A549 (cell line): ENCODE measurements at regions not wholly inside any gene's neighbourhood (a gene's known extent, or its start where the extent isn't known, plus 50 kb on each side); places are given as distances from the start of the nearest gene placed in this dataset.

Experiments
- ATAC-seq, 2 experiments: fragments of 200-7000 bp in 1 of 2; fragments of >200 bp in 1 of 2; cut with Nextera tagmentation in 1 of 2; cut with Tn5 transposase in 1 of 2; 3 replicates each; pipeline versions ENCODE4 v1.8.0 to v1.9.1; 2018 to 2020; ENCODE audit warnings: mild to moderate bottlenecking in 1 of 2, moderate library complexity in 1 of 2
- CTCF ChIA-PET: fragments of 300-600 bp; sonication (Branson Sonifier 250); formaldehyde crosslinking; extraction: SDS; loops from one replicate; lab custom pipeline; 2021; ENCODE audit warnings: antibody characterized with exemption, inconsistent platforms; lab: Yijun Ruan, JAX
- POLR2A ChIA-PET: fragments of 350-600 bp; formaldehyde crosslinking; extraction: SDS; loops from one replicate; lab custom pipeline; 2021; ENCODE audit warnings: antibody characterized with exemption, inconsistent platforms; lab: Yijun Ruan, JAX
- DNase-seq, 2 experiments: peaks; one replicate each; pipeline versions ENCODE4 v3.0.0 to v3.0.0-alpha.2; 2011 to 2016; ENCODE audit warnings: low read depth in 1 of 2, low spot score in 1 of 2
- FAIRE-seq: peaks from 2 replicates; lab custom pipeline; 2011; peaks lifted over from hg19 to GRCh38; lab: Jason Lieb, UNC
- H3K27ac ChIP-seq, 2 experiments: fragments of >200 bp; sonication (Bioruptor Twin); formaldehyde crosslinking; 3 replicates each; pipeline ENCODE4 v1.5.1; 2016 to 2017
- H3K4me1 ChIP-seq: fragments of >200 bp; sonication (Bioruptor Twin); formaldehyde crosslinking; 3 replicates; pipeline ENCODE4 v1.6.1; 2016
- H3K4me2 ChIP-seq: fragments of >200 bp; sonication (Bioruptor Twin); formaldehyde crosslinking; 3 replicates; pipeline ENCODE4 v1.6.1; 2016
- H3K4me3 ChIP-seq: fragments of >200 bp; sonication (Bioruptor Twin); formaldehyde crosslinking; 3 replicates; pipeline ENCODE4 v1.5.1; 2016
- H3K9me3 ChIP-seq: fragments of >200 bp; sonication (Bioruptor Twin); formaldehyde crosslinking; 3 replicates; pipeline ENCODE4 v1.6.1; 2016
- ATOH8 ChIP-seq: fragments of 250-450 bp; sonication (Bioruptor Pico); IDR thresholded peaks from 2 replicates; pipeline ENCODE4 v1.5.0; 2020; ENCODE audit warnings: low read depth, mild to moderate bottlenecking, moderate library complexity
- CBX2 ChIP-seq: fragments of 200-600 bp; sonication (generic); IDR thresholded peaks from 2 replicates; pipeline ENCODE4 v1.6.1; 2016; ENCODE audit warnings: low read depth, mild to moderate bottlenecking, borderline replicate concordance
- CBX8 ChIP-seq: fragments of 200-600 bp; sonication (generic); IDR thresholded peaks from 2 replicates; pipeline ENCODE4 v1.6.1; 2016
- CEBPB ChIP-seq, 2 experiments: fragments of >200 bp in 1 of 2; sonication (Bioruptor Twin) in 1 of 2; formaldehyde crosslinking in 1 of 2; IDR thresholded peaks; 2 replicates each; pipeline ENCODE4 v1.6.1; 2012 to 2016
- EHMT2 ChIP-seq: fragments of 200-600 bp; sonication (generic); IDR thresholded peaks from 2 replicates; pipeline ENCODE4 v1.6.1; 2016; ENCODE audit warnings: antibody characterized with exemption, low read depth, mild to moderate bottlenecking, moderate library complexity
- ELK1 ChIP-seq: fragments of 150-350 bp; IDR thresholded peaks from 2 replicates; pipeline ENCODE4 v1.6.1; 2014; ENCODE audit warnings: low read depth, mild to moderate bottlenecking, low read length
- EP300 ChIP-seq, 2 experiments: fragments of >200 bp; sonication (Bioruptor Twin); formaldehyde crosslinking; IDR thresholded peaks; 2 replicates in 1 of 2; 3 replicates in 1 of 2; pipeline ENCODE4 v1.6.1; 2016 to 2017
- FOSB ChIP-seq: fragments of 250-450 bp; sonication (Bioruptor Pico); IDR thresholded peaks from 2 replicates; pipeline ENCODE4 v1.5.0; 2020; ENCODE audit warnings: mild to moderate bottlenecking, moderate library complexity
- FOXS1 ChIP-seq: fragments of 250-450 bp; sonication (Bioruptor Pico); IDR thresholded peaks from 2 replicates; pipeline ENCODE4 v1.5.0; 2020; ENCODE audit warnings: mild to moderate bottlenecking, moderate library complexity
- HDAC2 ChIP-seq: fragments of 200-600 bp; sonication (generic); IDR thresholded peaks from 2 replicates; pipeline ENCODE4 v1.6.1; 2016
- HOXA7 ChIP-seq: fragments of 250-450 bp; sonication (Bioruptor Pico); IDR thresholded peaks from 2 replicates; pipeline ENCODE4 v1.5.0; 2020; ENCODE audit warnings: mild to moderate bottlenecking, moderate library complexity
- HOXB13 ChIP-seq: fragments of 250-450 bp; sonication (Bioruptor Pico); IDR thresholded peaks from 2 replicates; pipeline ENCODE4 v1.5.0; 2020; ENCODE audit warnings: low read depth, mild to moderate bottlenecking, moderate library complexity
- HOXB5 ChIP-seq: fragments of 250-450 bp; sonication (Bioruptor Pico); IDR thresholded peaks from 2 replicates; pipeline ENCODE4 v1.5.0; 2020; ENCODE audit warnings: mild to moderate bottlenecking, moderate library complexity
- JUN ChIP-seq, 2 experiments: fragments of >200 bp; sonication (Bioruptor Twin); formaldehyde crosslinking; IDR thresholded peaks; 2 replicates in 1 of 2; 3 replicates in 1 of 2; pipeline ENCODE4 v1.6.1; 2016 to 2017
- JUNB ChIP-seq: fragments of >200 bp; sonication (Bioruptor Twin); formaldehyde crosslinking; IDR thresholded peaks from 2 replicates; pipeline ENCODE4 v1.6.1; 2016
- KDM1A ChIP-seq: fragments of 200-600 bp; sonication (generic); IDR thresholded peaks from 2 replicates; pipeline ENCODE4 v1.6.1; 2016; ENCODE audit warnings: low read depth, mild to moderate bottlenecking
- KDM5A ChIP-seq: fragments of 200-600 bp; sonication (generic); IDR thresholded peaks from 2 replicates; pipeline ENCODE4 v1.6.1; 2016; ENCODE audit warnings: antibody characterized with exemption, mild to moderate bottlenecking
- MYC ChIP-seq: IDR thresholded peaks from 2 replicates; pipeline ENCODE4 v1.6.1; 2012; ENCODE audit warnings: mild to moderate bottlenecking, inconsistent platforms, low read length, improper control_type of control experiment, borderline replicate concordance
- NR3C1 ChIP-seq: fragments of >200 bp; sonication (Bioruptor Twin); formaldehyde crosslinking; IDR thresholded peaks from 3 replicates; pipeline ENCODE4 v1.6.1; 2017
- PBX3 ChIP-seq: IDR thresholded peaks from 2 replicates; pipeline ENCODE4 v1.6.1; 2012
- POLR2A ChIP-seq: IDR thresholded peaks from 2 replicates; pipeline ENCODE4 v1.6.1; 2012; ENCODE audit warnings: mild to moderate bottlenecking, low read length
- POLR2AphosphoS2 ChIP-seq: conservative IDR thresholded peaks from 2 replicates; pipeline ENCODE4 v1.6.1; 2012; ENCODE audit warnings: low read length, improper control_type of control experiment, inconsistent platforms
- RAD21 ChIP-seq, 2 experiments: fragments of >200 bp in 1 of 2; sonication (Bioruptor Twin) in 1 of 2; formaldehyde crosslinking in 1 of 2; IDR thresholded peaks in 1 of 2; conservative IDR thresholded peaks in 1 of 2; 2 replicates in 1 of 2; 3 replicates in 1 of 2; pipeline ENCODE4 v1.6.1; 2012 to 2018; ENCODE audit warnings: inconsistent platforms in 1 of 2
- RARB ChIP-seq: fragments of 250-450 bp; sonication (Bioruptor Pico); IDR thresholded peaks from 2 replicates; pipeline ENCODE4 v1.8.0; 2021; ENCODE audit warnings: mild to moderate bottlenecking, moderate library complexity
- RFX5 ChIP-seq: fragments of 450-650 bp; IDR thresholded peaks from 2 replicates; pipeline ENCODE4 v1.7.1; 2014; ENCODE audit warnings: antibody characterized with exemption, mild to moderate bottlenecking, moderate library complexity
- SMC3 ChIP-seq: fragments of >200 bp; sonication (Bioruptor Twin); formaldehyde crosslinking; IDR thresholded peaks from 3 replicates; pipeline ENCODE4 v1.6.1; 2018; ENCODE audit warnings: inconsistent platforms
- SREBF2 ChIP-seq: fragments of 450-650 bp; IDR thresholded peaks from 2 replicates; pipeline ENCODE4 v1.6.1; 2014; ENCODE audit warnings: mild to moderate bottlenecking, moderate library complexity
- TFCP2L1 ChIP-seq: fragments of 250-450 bp; sonication (Bioruptor Pico); IDR thresholded peaks from 2 replicates; pipeline ENCODE4 v1.5.0; 2021; ENCODE audit warnings: mild to moderate bottlenecking
- ZC3H11A ChIP-seq: fragments of 450-650 bp; IDR thresholded peaks from 2 replicates; pipeline ENCODE4 v1.6.1; 2014; ENCODE audit warnings: antibody characterized with exemption, mild to moderate bottlenecking
- ZSCAN20 ChIP-seq: fragments of 250-450 bp; sonication (Bioruptor Pico); IDR thresholded peaks from 2 replicates; pipeline ENCODE4 v1.8.0; 2022; ENCODE audit warnings: mild to moderate bottlenecking, moderate library complexity
- WGBS: methylation state at CpG from one replicate; pipeline ENCODE4 v1.1.6; 2017; ENCODE audit errors: missing lambda C conversion rate; 5-methylcytosine and 5-hydroxymethylcytosine counted together

GRCh38 chr4:142917678-142918077 lies 71.6 kb upstream of the INPP4B start:
- H3K9me3 ChIP-seq = no peaks in the 10 kb centered on the region
- H3K27ac ChIP-seq = no peak overlapping the region
- ATAC-seq (no peak), DNase-seq (peak in 1 of 2 experiments; percentile 12), FAIRE-seq (no peak)
- H3K4me3 ChIP-seq = no peak overlapping the region
- 16% methylated on average over 4 of the region's 4 CpGs for WGBS
- ChIA-PET POLR2A (interaction anchor here (0.5 kb wide), 1 partner anchor 813 kb away, joined by 4 read pairs; no protein-coding TSS in a partner anchor), CTCF (no interaction called here)
- no peak overlapping the region for H3K4me2 ChIP-seq
- no peak for TF ChIP-seq KDM5A
- TF ChIP-seq TFCP2L1 (CRISPR knock-in tag) = no peak
- no peak for TF ChIP-seq NR3C1
- no peak for TF ChIP-seq ZC3H11A
- TF ChIP-seq MYC = no peak
- TF ChIP-seq HOXA7 = no peak
- no peak for TF ChIP-seq EP300 (IDR thresholded peaks at IDR 0.05)
- H3K4me1 ChIP-seq = no peaks in the 10 kb centered on the region

GRCh38 chr4:142922720-142923119 lies 76.6 kb upstream of the INPP4B start:
- Histone ChIP-seq H3K4me2 (no peak overlapping the region), H3K9me3 (no peaks in the 10 kb centered on the region), H3K4me1 (no peaks in the 10 kb centered on the region), H3K4me3 (no peak overlapping the region), H3K27ac (no peak overlapping the region)
- no peak for ATAC-seq
- TF ChIP-seq EHMT2 (no peak), FOXS1 (CRISPR knock-in tag) (no peak)
- FAIRE-seq = no peak
- ChIA-PET POLR2A (no interaction called here), CTCF (no interaction called here)
- DNase-seq = no peak
- 0% methylated on average over 1 of the region's 1 CpG for WGBS

GRCh38 chr4:142923619-142924018 lies 77.5 kb upstream of the INPP4B start:
- FAIRE-seq (no peak), DNase-seq (no peak), ATAC-seq (no peak)
- Histone ChIP-seq H3K4me1 (no peaks in the 10 kb centered on the region), H3K27ac (no peak overlapping the region), H3K9me3 (no peaks in the 10 kb centered on the region), H3K4me3 (no peak overlapping the region), H3K4me2 (no peak overlapping the region)
- CTCF ChIA-PET = no interaction called here
- no peak for TF ChIP-seq JUN (IDR thresholded peaks at IDR 0.05)
- no peak for TF ChIP-seq FOSB (CRISPR knock-in tag)
- TF ChIP-seq ZSCAN20 (CRISPR knock-in tag) = no peak
- TF ChIP-seq EHMT2 = no peak
- no peak for TF ChIP-seq ATOH8 (CRISPR knock-in tag)
- TF ChIP-seq JUNB = no peak
- no peak for TF ChIP-seq CBX8
- no peak for TF ChIP-seq RFX5
- TF ChIP-seq SMC3 = no peak
- TF ChIP-seq SREBF2 = no peak
- TF ChIP-seq ELK1 = no peak
- POLR2A ChIA-PET = no interaction called here

- ATAC-seq = no peak
- CTCF ChIA-PET = no interaction called here
- WGBS = 0% methylated on average over 1 of the region's 1 CpG
- Histone ChIP-seq H3K4me3 (no peak overlapping the region), H3K4me2 (no peak overlapping the region), H3K9me3 (no peaks in the 10 kb centered on the region), H3K4me1 (no peaks in the 10 kb centered on the region)
- no peak for FAIRE-seq
- POLR2A ChIA-PET = no interaction called here
- no peak for DNase-seq
- TF ChIP-seq POLR2A = no peak
- TF ChIP-seq PBX3 = no peak
- no peak for TF ChIP-seq EHMT2
- TF ChIP-seq JUNB = no peak
- TF ChIP-seq HOXA7 = no peak
- TF ChIP-seq CEBPB (IDR thresholded peaks at IDR 0.05) = no peak
- TF ChIP-seq CBX2 = no peak
- no peak for TF ChIP-seq RAD21 (conservative IDR thresholded peaks at IDR 0.05 in 1 of 2, IDR thresholded peaks at IDR 0.05 in 1 of 2)
- no peak for TF ChIP-seq RARB (CRISPR knock-in tag)
- TF ChIP-seq NR3C1 = no peak
- TF ChIP-seq HDAC2 = no peak
- no peak for TF ChIP-seq HOXB13 (CRISPR knock-in tag)
- no peak for TF ChIP-seq RFX5
- TF ChIP-seq POLR2AphosphoS2 = no peak
- TF ChIP-seq FOXS1 (CRISPR knock-in tag) = no peak
- TF ChIP-seq HOXB5 = no peak
- no peak for TF ChIP-seq KDM1A
- TF ChIP-seq, all 56 proteins: peak for 0
- H3K27ac ChIP-seq = no peak overlapping the region
These were observed 79.1 kb upstream of the INPP4B start for GRCh38 chr4:142925161-142925560.
